ENCODE measurements at regions not wholly inside any gene's neighbourhood (a gene's known extent, or its start where the extent isn't known, plus 50 kb on each side); places are given as distances from the start of the nearest gene placed in this dataset.

GRCh38 chr15:70362350-70362749 is 264.6 kb upstream of the TLE3 start:
- Histone ChIP-seq H2BK20ac (ENCODE audit: low read length) (no peak overlapping the region), H3K56ac (replicated peaks; ENCODE audit: insufficient read length, low read depth, low read length) (no peak overlapping the region), H3K27ac (ENCODE audit: low read depth, low read length) (no peak overlapping the region), H3K36me3 (ENCODE audit: control insufficient read depth in 2 of 4, insufficient read depth in 4 of 4, low read length in 3 of 4) (no peaks in the 10 kb centered on the region), H2BK12ac (ENCODE audit: low read depth, low read length) (no peak overlapping the region), H4K5ac (ENCODE audit: insufficient read length, low read depth, low read length) (no peak overlapping the region), H2BK120ac (replicated peaks; ENCODE audit: low read depth, low read length) (no peak overlapping the region), H3K79me1 (ENCODE audit: low read depth, low read length) (no peaks in the 10 kb centered on the region), H4K20me1 (replicated peaks in 1 of 2; ENCODE audit: control insufficient read depth in 1 of 2, insufficient read depth in 2 of 2, low read length in 2 of 2) (no peaks in the 10 kb centered on the region), H3K23ac (ENCODE audit: insufficient read length) (no peak overlapping the region), H3K9ac (replicated peaks in 1 of 4; ENCODE audit: extremely low read depth in 1 of 4, low read depth in 3 of 4, low read length in 3 of 4) (no peak overlapping the region), H3K4me1 (replicated peaks in 1 of 4; ENCODE audit: control insufficient read depth in 3 of 4, insufficient read depth in 4 of 4, low read length in 3 of 4) (peaks cover 0 to 5% (median 2%) of the 10 kb centered on the region in 4 experiments; a peak in 2 of 7 replicates), H4K8ac (ENCODE audit: extremely low read depth, insufficient read depth, low read length) (no peak overlapping the region), H3K9me3 (ENCODE audit: insufficient read depth in 2 of 2, low read depth in 1 of 2, low read length in 1 of 2) (no peaks in the 10 kb centered on the region), H3K23me2 (ENCODE audit: low read depth, low read length) (peaks cover 1% of the 10 kb centered on the region; the same call in 1 of the 2 replicates), H3K4ac (replicated peaks; ENCODE audit: insufficient read length, low read depth, low read length) (no peak overlapping the region), H2BK15ac (ENCODE audit: low read length) (no peak overlapping the region), H3K4me3 (ENCODE audit: extremely low read depth in 1 of 4, insufficient read depth in 2 of 4, low read depth in 3 of 4, low read length in 4 of 4) (no peak overlapping the region), H3K4me2 (ENCODE audit: insufficient read depth in 1 of 2, low read depth in 2 of 2, low read length in 2 of 2) (no peak overlapping the region), H2AFZ (ENCODE audit: low read length) (no peak overlapping the region), H3K14ac (ENCODE audit: insufficient read length) (no peak overlapping the region), H2BK5ac (ENCODE audit: low read depth, low read length) (no peak overlapping the region), H3K27me3 (replicated peaks in 1 of 4; ENCODE audit: control insufficient read depth in 3 of 4, extremely low read depth in 1 of 4, insufficient read depth in 3 of 4, low read length in 3 of 4) (no peaks in the 10 kb centered on the region), H4K91ac (replicated peaks; ENCODE audit: insufficient read length, low read length) (no peak overlapping the region), H2AK5ac (ENCODE audit: low read depth, low read length) (no peak overlapping the region), H3K18ac (ENCODE audit: extremely low read depth, low read length) (no peak overlapping the region), H3K79me2 (ENCODE audit: control insufficient read depth in 1 of 2, insufficient read depth in 2 of 2, low read length in 2 of 2) (no peaks in the 10 kb centered on the region)
- CTCF ChIA-PET (ENCODE audit: partially characterized antibody): interaction anchor here (0.7 to 3.6 kb wide), 12 partner anchors 14 to 190 kb away, joined by 3 to 9 read pairs (median 4); no protein-coding TSS in a partner anchor
- WGBS, 2 experiments (ENCODE audit: extremely low coverage in 1 of 2, insufficient coverage in 1 of 2, insufficient read length in 1 of 2, insufficient replicate concordance in 2 of 2, low coverage in 1 of 2, low lambda C conversion rate in 2 of 2, missing lambda C conversion rate in 1 of 2): 93% methylated on average over 3 of the region's 3 CpGs; no CpG with 5 or more reads in 1 of the 2 experiments
- FAIRE-seq (no peak), DNase-seq (ENCODE audit: low read depth in 1 of 2, low spot score in 2 of 2) (no peak)
- POLR2A ChIA-PET (ENCODE audit: partially characterized antibody): no interaction called here
- no peak for TF ChIP-seq NANOG (IDR thresholded peaks at IDR 0.05; ENCODE audit: insufficient read depth, low read depth, low read length, poor library complexity, severe bottlenecking)
- no peak for TF ChIP-seq SIN3A (conservative IDR thresholded peaks at IDR 0.05 in 1 of 2, IDR thresholded peaks at IDR 0.05 in 1 of 2; ENCODE audit: low read depth in 1 of 2, low read length in 2 of 2)
- TF ChIP-seq SP2 (IDR thresholded peaks at IDR 0.05; ENCODE audit: low read length): no peak
- no peak for TF ChIP-seq KDM4A (IDR thresholded peaks at IDR 0.05; ENCODE audit: low read depth, low read length, severe bottlenecking)
- TF ChIP-seq SP1 (IDR thresholded peaks at IDR 0.05; ENCODE audit: low read depth, low read length): 0 out of 2 replicates have a peak, but pooled peaks have one; percentile 56
- 0 out of 4 replicates have a peak, but pooled peaks of 1 of the 3 experiments have one; percentile 2 for TF ChIP-seq CTCF (IDR thresholded peaks at IDR 0.05; ENCODE audit: control extremely low read depth in 1 of 3, insufficient read depth in 1 of 3, low read depth in 1 of 3, low read length in 3 of 3)
- no peak for TF ChIP-seq TAF1 (IDR thresholded peaks at IDR 0.05; ENCODE audit: low read depth, low read length)
- TF ChIP-seq RNF2 (IDR thresholded peaks at IDR 0.05; ENCODE audit: borderline replicate concordance, low read depth, low read length, missing control alignments, poor library complexity, severe bottlenecking): no peak
- no peak for TF ChIP-seq TAF7 (optimal IDR thresholded peaks at IDR 0.05; ENCODE audit: borderline replicate concordance, low read depth, low read length)
- no peak for TF ChIP-seq SIX5 (IDR thresholded peaks at IDR 0.05; ENCODE audit: low read depth, low read length)
- no peak for TF ChIP-seq TCF12 (IDR thresholded peaks at IDR 0.05; ENCODE audit: low read depth, low read length)

Data from H1 (cell line).